ENCODE measurements at regions not wholly inside any gene's neighbourhood (a gene's known extent, or its start where the extent isn't known, plus 50 kb on each side); places are given as distances from the start of the nearest gene placed in this dataset.

DNA sequence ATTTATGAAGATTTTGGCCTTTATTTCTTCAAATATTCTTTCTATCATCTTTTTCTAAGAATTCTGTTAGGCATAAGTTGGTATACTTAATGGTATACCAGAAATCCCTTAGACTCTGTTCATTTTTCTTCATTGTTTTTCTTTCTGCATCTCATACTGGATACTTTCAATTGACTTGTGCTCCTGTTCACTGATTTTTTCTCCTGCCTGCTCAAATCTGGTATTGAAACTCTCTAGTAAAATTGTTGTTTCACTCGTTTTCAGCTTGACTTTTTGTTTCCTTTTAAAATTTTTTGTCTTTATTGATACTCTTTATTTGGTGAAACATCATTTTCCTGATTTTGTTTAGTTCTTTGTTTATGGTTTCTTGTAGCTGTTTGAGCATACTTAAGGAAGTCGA, 243.2 kb downstream of the TRIB2 start:
- in situ Hi-C loops (cut with HindIII; ENCODE audit: low sequenced_read_pairs): loop anchor here (5.0 kb wide), 1 partner anchor 358 kb away; no protein-coding TSS in a partner anchor

DNA sequence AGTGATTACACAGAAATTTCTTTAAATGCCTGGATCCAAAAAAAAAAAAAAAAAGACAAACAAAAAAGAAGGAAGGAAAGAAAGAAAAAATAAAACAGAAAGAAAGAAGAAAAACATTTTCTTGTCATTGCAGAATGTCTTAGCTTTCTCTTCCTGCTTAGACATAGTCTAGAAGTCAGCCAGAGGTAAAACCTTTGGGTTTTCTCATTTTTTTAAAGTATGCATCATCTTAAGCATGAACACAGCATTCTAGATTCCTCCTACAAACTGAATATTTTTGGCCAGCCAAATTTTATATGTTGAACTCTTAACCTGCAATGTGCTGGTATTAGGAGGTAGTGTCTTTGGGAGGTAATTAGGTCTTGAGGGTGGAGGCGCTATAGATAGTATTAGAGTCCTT, 243.9 kb downstream of the TRIB2 start:
- in situ Hi-C loops (cut with HindIII; ENCODE audit: low sequenced_read_pairs): no loop called here

- in situ Hi-C loops (cut with HindIII; ENCODE audit: low sequenced_read_pairs): no loop called here
Measured at GRCh38 chr2:12964904-12965539, 248.3 kb downstream of the TRIB2 start.

GRCh38 chr2:12965540-12966269, 249.0 kb downstream of the TRIB2 start:
- in situ Hi-C loops (cut with HindIII; ENCODE audit: low sequenced_read_pairs): no loop called here

DNA sequence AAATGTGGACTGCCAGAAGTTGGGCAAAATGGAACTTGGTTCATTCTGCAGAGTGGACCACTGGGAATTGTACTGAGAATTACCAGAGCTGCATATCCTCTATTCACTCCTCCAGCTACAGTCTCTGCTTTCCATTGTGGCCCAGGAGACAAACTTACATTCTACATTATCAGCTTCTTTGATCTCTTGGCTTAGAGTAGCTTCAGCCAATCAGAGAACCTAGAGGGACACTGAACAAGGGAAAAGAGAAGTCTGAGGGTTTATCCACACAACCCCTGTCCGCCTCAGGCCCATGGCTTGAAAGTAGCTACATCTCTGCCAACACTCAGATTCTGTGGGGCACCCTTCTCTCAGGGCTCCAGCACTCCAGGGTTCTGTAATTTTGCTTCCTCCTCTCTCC, 251.1 kb downstream of the TRIB2 start:
- in situ Hi-C loops (cut with HindIII; ENCODE audit: low sequenced_read_pairs): no loop called here

- in situ Hi-C loops (cut with HindIII; ENCODE audit: low sequenced_read_pairs): no loop called here
Measured at GRCh38 chr2:12968399-12968798, 251.7 kb downstream of the TRIB2 start.

DNA sequence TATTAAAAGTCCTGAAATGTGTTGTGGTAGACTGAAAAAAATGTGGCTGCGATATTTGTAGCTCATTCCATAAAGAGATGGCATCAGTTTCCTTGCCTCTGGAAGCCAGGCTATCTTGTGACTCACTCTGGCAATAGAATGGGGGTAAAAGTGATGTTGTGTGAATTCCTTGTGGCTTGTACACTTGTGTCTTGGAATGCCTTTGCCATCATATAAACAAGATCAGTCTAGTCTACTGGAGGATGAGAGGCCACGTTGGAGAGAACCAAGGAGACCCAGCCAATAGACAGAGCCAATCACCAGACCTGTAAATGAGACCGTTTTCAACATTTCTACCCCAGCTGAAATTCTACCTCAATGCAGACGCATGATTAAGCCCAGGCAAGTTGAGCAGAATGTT, 254.1 kb downstream of the TRIB2 start:
- in situ Hi-C loops (cut with HindIII; ENCODE audit: low sequenced_read_pairs): no loop called here

- in situ Hi-C loops (cut with HindIII; ENCODE audit: low sequenced_read_pairs): no loop called here
Measured at GRCh38 chr2:12971581-12972365, 255.0 kb downstream of the TRIB2 start.

- in situ Hi-C loops (cut with HindIII; ENCODE audit: low sequenced_read_pairs): no loop called here
Measured at GRCh38 chr2:12978066-12978835, 261.5 kb downstream of the TRIB2 start.

GRCh38 chr2:12979066-12979465, 262.3 kb downstream of the TRIB2 start:
- in situ Hi-C loops (cut with HindIII; ENCODE audit: low sequenced_read_pairs): no loop called here

DNA sequence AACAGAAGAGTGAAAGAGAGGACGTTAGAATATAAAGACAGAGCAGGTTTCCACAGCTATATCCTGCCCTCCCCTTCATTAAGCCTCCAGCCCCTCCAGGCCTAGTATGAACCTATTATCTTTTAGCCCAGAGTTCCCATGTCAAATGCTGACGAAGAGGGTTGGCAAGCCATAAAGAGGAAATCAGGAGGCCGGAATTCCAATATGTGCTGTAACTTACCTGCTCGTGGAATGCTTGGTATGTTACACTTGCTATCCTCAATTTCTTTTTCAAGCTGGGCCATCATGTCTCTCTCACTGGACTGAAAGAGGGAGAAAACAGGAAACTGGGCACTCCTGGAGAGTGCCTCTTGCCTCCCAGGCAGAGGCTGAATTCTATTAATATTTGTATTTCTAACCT, 264.1 kb downstream of the TRIB2 start:
- in situ Hi-C loops (cut with HindIII; ENCODE audit: low sequenced_read_pairs): no loop called here

GRCh38 chr2:12982149-12982584, 265.4 kb downstream of the TRIB2 start:
- in situ Hi-C loops (cut with HindIII; ENCODE audit: low sequenced_read_pairs): no loop called here

DNA sequence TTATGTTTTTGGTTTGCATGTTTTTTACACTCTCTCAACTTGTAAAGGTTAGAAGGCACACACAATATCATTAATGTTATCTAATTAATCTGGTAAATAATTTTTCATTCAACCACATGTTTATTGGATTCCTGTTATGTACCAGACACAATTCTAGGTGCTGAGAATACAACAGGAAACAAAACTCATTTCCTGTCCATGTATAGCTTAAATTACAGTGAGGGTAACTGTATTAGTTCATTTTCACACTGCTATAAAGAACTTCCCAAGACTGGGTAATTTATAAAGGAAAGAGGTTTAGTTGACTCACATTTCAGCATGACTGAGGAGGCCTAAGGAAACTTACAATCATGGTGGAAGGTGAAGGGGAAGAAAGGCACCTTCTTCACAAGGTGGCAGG, 270.5 kb downstream of the TRIB2 start:
- in situ Hi-C loops (cut with HindIII; ENCODE audit: low sequenced_read_pairs): no loop called here

GRCh38 chr2:12988279-12988678, 271.5 kb downstream of the TRIB2 start:
- in situ Hi-C loops (cut with HindIII; ENCODE audit: low sequenced_read_pairs): no loop called here

DNA sequence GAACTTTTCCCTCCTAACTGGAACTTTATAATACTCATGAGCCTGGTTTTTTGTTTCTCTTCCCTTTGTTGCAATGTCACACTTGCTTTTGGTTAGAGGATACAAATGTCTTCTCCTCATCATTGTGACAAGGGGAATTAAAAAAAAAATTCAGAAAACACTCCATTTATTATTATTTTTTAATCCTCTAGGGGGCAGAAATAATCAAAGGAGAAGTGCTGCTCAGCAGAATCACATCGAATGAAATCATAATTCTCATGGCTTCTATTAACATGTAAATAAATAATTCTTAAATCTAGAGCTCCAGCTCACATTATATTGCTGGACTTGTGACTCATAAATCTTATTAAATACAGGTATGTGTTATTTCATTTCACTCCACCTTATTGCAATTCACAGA, 273.8 kb downstream of the TRIB2 start:
- in situ Hi-C loops (cut with HindIII; ENCODE audit: low sequenced_read_pairs): no loop called here

DNA sequence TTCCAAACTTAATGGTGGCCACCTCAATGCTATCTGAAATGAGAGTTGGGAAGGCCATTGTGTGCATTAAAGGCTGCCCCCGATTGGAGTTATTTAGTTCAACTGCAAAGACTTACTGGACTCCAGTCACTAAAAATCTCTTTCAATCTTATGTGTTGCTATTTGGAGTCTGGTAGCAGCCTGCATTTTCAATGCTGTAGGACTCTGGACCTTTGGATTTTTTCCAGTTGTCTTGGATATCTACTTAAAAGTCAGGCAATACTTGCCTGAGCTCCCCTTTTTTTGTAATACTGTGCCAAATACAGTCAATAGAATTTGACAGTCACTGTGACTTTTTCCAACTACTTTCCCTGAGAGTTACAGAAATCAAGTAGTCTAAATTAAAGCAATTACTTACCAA, 281.9 kb downstream of the TRIB2 start:
- in situ Hi-C loops (cut with HindIII; ENCODE audit: low sequenced_read_pairs): no loop called here

- in situ Hi-C loops (cut with HindIII; ENCODE audit: low sequenced_read_pairs): loop anchor here (25.0 kb wide), 1 partner anchor 1139 kb away; no protein-coding TSS in a partner anchor
Measured at GRCh38 chr2:13000664-13001363, 284.1 kb downstream of the TRIB2 start.

GRCh38 chr2:13001408-13001807, 284.7 kb downstream of the TRIB2 start:
- in situ Hi-C loops (cut with HindIII; ENCODE audit: low sequenced_read_pairs): loop anchor here (25.0 kb wide), 1 partner anchor 1139 kb away; no protein-coding TSS in a partner anchor

DNA sequence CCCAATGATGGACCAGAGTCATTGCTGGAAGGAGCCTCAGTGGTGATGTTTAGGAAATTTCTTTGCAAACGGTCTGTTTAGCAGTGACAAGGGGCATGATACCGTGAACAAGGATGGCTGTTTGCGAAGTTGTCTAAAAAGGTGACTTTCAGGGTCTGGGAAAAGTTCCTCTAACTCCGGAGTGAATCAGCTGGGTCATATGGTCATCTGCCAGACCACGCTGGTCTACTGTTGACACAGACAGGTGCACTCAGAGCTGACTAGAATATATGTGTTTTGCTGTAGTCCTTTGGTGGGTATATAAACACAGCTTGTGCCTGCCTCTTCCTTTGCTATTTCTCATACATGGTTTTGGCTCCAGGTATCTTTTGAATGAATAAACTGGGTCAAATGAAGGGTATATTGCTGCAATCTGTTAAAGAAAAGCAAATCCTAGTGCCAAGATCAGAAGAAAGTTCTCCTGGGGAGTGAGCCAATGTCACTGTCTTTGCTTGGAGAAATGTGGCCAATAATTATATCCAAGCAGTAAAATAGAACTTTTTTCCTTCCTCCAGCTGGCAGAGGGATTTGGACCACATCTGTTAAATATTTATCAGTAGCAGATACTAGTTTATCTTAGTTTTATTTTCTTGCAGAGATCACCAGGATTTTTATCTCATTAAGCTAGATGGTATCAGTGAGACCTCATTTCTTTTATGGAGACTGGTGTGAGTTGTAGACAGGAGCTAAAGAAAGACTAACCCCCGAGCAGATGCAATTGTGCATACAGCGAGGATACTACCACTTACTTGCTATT, 286.0 kb downstream of the TRIB2 start:
- in situ Hi-C loops (cut with HindIII; ENCODE audit: low sequenced_read_pairs): loop anchor here (25.0 kb wide), 1 partner anchor 1140 kb away; no protein-coding TSS in a partner anchor
